ENCODE measurements at regions not wholly inside any gene's neighbourhood (a gene's known extent, or its start where the extent isn't known, plus 50 kb on each side); places are given as distances from the start of the nearest gene placed in this dataset.

- TF ChIP-seq CTCF (IDR thresholded peaks at IDR 0.05) (no peak), POLR2A (IDR thresholded peaks at IDR 0.05) (no peak), POLR2AphosphoS5 (IDR thresholded peaks at IDR 0.05; ENCODE audit: insufficient read depth in 1 of 2, low read depth in 1 of 2) (no peak)
Measured at GRCh38 chr14:65304963-65305362, 107.6 kb upstream of the FUT8 start.
